Astrocyte (in vitro differentiated cells and primary cell): ENCODE measurements at regions not wholly inside any gene's neighbourhood (a gene's known extent, or its start where the extent isn't known, plus 50 kb on each side); places are given as distances from the start of the nearest gene placed in this dataset.

ENCODE experiments used
- DNase-seq: peaks from one replicate; pipeline ENCODE4 v3.0.0-alpha.2; 2010; ENCODE audit warnings: low read depth
- FAIRE-seq: peaks from 2 replicates; lab custom pipeline; 2011; peaks lifted over from hg19 to GRCh38; lab: Jason Lieb, UNC
- H2AFZ ChIP-seq: 2 replicates; pipeline ENCODE4 v1.6.0; 2012; ENCODE audit warnings: low read depth, low read length, inconsistent platforms
- H3K27ac ChIP-seq: 2 replicates; pipeline ENCODE4 v1.5.1; 2011; ENCODE audit warnings: low read depth, low read length, inconsistent platforms
- H3K27me3 ChIP-seq: 2 replicates; pipeline ENCODE4 v1.6.0; 2011; ENCODE audit warnings: low read length, inconsistent platforms; ENCODE audit not compliant: insufficient read depth
- H3K36me3 ChIP-seq: 2 replicates; pipeline ENCODE4 v1.5.1; 2011; ENCODE audit warnings: low read length, inconsistent platforms; ENCODE audit not compliant: insufficient read depth
- H3K4me1 ChIP-seq: 2 replicates; pipeline ENCODE4 v1.5.1; 2011; ENCODE audit warnings: low read length, inconsistent platforms; ENCODE audit not compliant: insufficient read depth
- H3K4me2 ChIP-seq: 2 replicates; pipeline ENCODE4 v1.6.0; 2012; ENCODE audit warnings: low read length, inconsistent platforms
- H3K4me3 ChIP-seq: 2 replicates; pipeline ENCODE4 v1.5.1; 2011; ENCODE audit warnings: low read depth, mild to moderate bottlenecking, low read length, inconsistent platforms; ENCODE audit not compliant: insufficient read depth
- H3K79me2 ChIP-seq: 2 replicates; pipeline ENCODE4 v1.6.0; 2012; ENCODE audit warnings: mild to moderate bottlenecking, low read length, inconsistent platforms; ENCODE audit not compliant: insufficient read depth
- H3K9ac ChIP-seq: 2 replicates; pipeline ENCODE4 v1.6.0; 2012; ENCODE audit warnings: mild to moderate bottlenecking, low read length, inconsistent platforms
- H3K9me3 ChIP-seq: 2 replicates; pipeline ENCODE4 v1.5.1; 2012; ENCODE audit warnings: low read depth, mild to moderate bottlenecking, low read length, inconsistent platforms; ENCODE audit not compliant: insufficient read depth
- H4K20me1 ChIP-seq: 2 replicates; pipeline ENCODE4 v1.6.0; 2012; ENCODE audit warnings: low read length, inconsistent platforms; ENCODE audit not compliant: insufficient read depth
- H3K27ac Mint-ChIP-seq: one replicate; pipeline ENCODE4 v1.8.0; 2021; ENCODE audit warnings: mild to moderate bottlenecking, mixed read lengths; ENCODE audit not compliant: unreplicated experiment
- H3K27me3 Mint-ChIP-seq: one replicate; pipeline ENCODE4 v1.8.0; 2021; ENCODE audit warnings: low read depth, mixed read lengths; ENCODE audit not compliant: unreplicated experiment
- H3K36me3 Mint-ChIP-seq: one replicate; pipeline ENCODE4 v1.8.0; 2021; ENCODE audit warnings: low read depth, mixed read lengths; ENCODE audit not compliant: unreplicated experiment
- H3K4me1 Mint-ChIP-seq: one replicate; pipeline ENCODE4 v1.8.0; 2021; ENCODE audit warnings: low read depth, mixed read lengths; ENCODE audit not compliant: unreplicated experiment
- H3K4me3 Mint-ChIP-seq: one replicate; pipeline ENCODE4 v1.8.0; 2021; ENCODE audit warnings: mild to moderate bottlenecking, moderate library complexity, mixed read lengths; ENCODE audit not compliant: unreplicated experiment
- H3K9me3 Mint-ChIP-seq: one replicate; pipeline ENCODE4 v1.8.0; 2021; ENCODE audit warnings: mild to moderate bottlenecking, mixed read lengths; ENCODE audit not compliant: unreplicated experiment
- EZH2 ChIP-seq: IDR thresholded peaks from 2 replicates; pipeline ENCODE4 v1.6.1; 2012; ENCODE audit warnings: mild to moderate bottlenecking, low read length, inconsistent platforms; ENCODE audit not compliant: insufficient read depth
- TF ChIP-seq, protein P1 (sequence below): IDR thresholded peaks from 2 replicates; pipeline ENCODE4 v1.5.1; 2011; ENCODE audit warnings: low read depth, mild to moderate bottlenecking, inconsistent platforms, low read length, moderate library complexity; ENCODE audit not compliant: insufficient read depth

DNA sequence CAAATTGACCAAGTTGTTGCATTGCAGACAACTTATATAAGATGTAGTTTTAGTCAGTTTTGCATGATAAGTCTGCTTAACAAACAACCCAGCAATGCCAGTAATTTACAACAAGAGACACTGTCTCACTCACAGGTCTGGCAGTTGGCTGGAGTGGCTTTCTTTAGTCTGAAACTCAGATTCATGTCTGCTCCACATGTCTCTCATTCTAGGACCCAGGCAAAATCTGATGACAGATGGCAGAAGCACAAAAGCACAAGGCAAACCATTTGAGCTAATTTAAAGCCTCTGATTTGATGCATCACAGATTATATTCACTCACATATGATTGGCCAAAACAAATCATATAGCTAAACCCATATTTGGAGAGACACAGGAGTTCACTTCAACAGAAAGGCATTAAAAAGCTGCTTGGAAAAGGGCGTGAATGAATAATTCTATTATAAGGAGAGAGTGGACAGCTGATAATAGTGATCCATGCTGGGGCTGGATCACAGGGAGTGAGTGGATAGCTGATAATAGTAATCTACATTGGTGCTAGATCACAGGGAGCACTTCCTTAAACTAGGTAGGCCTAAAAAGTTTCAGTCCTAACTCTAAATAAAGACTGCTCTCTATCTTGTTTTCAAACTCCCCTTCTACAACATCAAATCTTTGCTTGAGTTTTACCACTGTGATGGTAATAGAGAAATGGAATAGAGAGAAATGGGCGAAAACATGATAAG is 593.2 kb upstream of the ZNF804A start:
- Histone ChIP-seq H3K79me2 (no peaks in the 10 kb centered on the region), H3K27ac (peak overlapping the region; percentile 32), H3K9ac (no peak overlapping the region), H3K27me3 (no peaks in the 10 kb centered on the region), H3K4me3 (no peak overlapping the region), H3K4me1 (no peaks in the 10 kb centered on the region), H3K36me3 (no peaks in the 10 kb centered on the region), H2AFZ (no peak overlapping the region), H4K20me1 (no peaks in the 10 kb centered on the region), H3K4me2 (no peak overlapping the region), H3K9me3 (no peaks in the 10 kb centered on the region)
- FAIRE-seq (no peak), DNase-seq (no peak)
- no peaks in the 10 kb centered on the region for H3K36me3 Mint-ChIP-seq
- TF ChIP-seq, protein P1, sequence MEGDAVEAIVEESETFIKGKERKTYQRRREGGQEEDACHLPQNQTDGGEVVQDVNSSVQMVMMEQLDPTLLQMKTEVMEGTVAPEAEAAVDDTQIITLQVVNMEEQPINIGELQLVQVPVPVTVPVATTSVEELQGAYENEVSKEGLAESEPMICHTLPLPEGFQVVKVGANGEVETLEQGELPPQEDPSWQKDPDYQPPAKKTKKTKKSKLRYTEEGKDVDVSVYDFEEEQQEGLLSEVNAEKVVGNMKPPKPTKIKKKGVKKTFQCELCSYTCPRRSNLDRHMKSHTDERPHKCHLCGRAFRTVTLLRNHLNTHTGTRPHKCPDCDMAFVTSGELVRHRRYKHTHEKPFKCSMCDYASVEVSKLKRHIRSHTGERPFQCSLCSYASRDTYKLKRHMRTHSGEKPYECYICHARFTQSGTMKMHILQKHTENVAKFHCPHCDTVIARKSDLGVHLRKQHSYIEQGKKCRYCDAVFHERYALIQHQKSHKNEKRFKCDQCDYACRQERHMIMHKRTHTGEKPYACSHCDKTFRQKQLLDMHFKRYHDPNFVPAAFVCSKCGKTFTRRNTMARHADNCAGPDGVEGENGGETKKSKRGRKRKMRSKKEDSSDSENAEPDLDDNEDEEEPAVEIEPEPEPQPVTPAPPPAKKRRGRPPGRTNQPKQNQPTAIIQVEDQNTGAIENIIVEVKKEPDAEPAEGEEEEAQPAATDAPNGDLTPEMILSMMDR, result no peak
- no peak for TF ChIP-seq EZH2
- H3K4me3 Mint-ChIP-seq, result no peak overlapping the region
- H3K4me1 Mint-ChIP-seq, result peaks cover 14% of the 10 kb centered on the region
- no peaks in the 10 kb centered on the region for H3K27me3 Mint-ChIP-seq
- H3K9me3 Mint-ChIP-seq, result no peaks in the 10 kb centered on the region
- peak overlapping the region; percentile 38 for H3K27ac Mint-ChIP-seq

DNA sequence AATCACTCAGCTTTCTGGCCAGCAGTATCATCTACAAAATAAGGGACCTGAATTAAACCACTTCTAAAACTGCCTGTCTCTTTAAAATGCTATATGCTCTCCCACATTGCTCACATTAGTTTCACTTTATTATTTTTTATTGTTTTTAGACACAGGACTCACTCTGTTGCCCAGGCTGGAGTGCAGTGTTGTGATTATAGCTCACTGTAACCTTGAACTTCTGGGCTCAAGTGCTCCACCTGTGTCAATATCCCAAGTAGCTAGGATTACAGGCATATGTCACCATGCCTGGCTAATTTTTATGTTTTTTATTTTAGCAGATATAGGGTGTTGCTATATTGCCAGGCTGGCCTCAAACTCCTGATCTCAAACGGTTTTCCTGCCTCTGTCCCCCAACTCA is 591.3 kb upstream of the ZNF804A start:
- Histone ChIP-seq H3K27ac (no peak overlapping the region), H3K27me3 (no peaks in the 10 kb centered on the region), H3K4me1 (no peaks in the 10 kb centered on the region), H2AFZ (no peak overlapping the region), H3K9ac (no peak overlapping the region), H3K4me3 (no peak overlapping the region), H3K9me3 (no peaks in the 10 kb centered on the region), H3K79me2 (no peaks in the 10 kb centered on the region), H3K36me3 (no peaks in the 10 kb centered on the region), H3K4me2 (no peak overlapping the region), H4K20me1 (no peaks in the 10 kb centered on the region)
- Mint-ChIP-seq H3K36me3 (no peaks in the 10 kb centered on the region), H3K27ac (no peak overlapping the region), H3K9me3 (no peaks in the 10 kb centered on the region), H3K4me1 (peaks cover 14% of the 10 kb centered on the region), H3K27me3 (no peaks in the 10 kb centered on the region), H3K4me3 (no peak overlapping the region)
- no peak for FAIRE-seq
- no peak for DNase-seq
- TF ChIP-seq, protein P1, result no peak
- no peak for TF ChIP-seq EZH2

DNA sequence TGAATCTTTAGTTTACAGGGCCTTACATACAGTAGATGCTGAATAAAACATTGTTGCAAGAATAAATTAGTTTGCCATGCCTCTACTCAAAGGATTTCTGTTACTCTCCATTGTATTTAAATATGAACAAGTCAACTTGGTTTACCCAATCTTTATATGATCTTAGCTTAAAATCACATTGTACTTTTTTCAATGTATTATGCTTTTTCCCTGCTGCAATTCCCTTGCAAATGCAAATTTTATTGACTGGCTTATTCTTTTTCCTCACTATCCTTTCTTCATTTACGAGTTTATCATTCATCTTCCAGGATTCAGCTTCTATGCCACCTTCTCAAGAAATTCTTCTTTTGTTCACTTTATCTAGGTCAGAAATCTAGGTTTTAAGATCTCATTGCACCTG is 571.4 kb upstream of the ZNF804A start:
- Histone ChIP-seq H4K20me1 (no peaks in the 10 kb centered on the region), H3K4me2 (no peak overlapping the region), H3K27ac (no peak overlapping the region), H3K4me1 (no peaks in the 10 kb centered on the region), H3K36me3 (no peaks in the 10 kb centered on the region), H3K27me3 (no peaks in the 10 kb centered on the region), H3K79me2 (no peaks in the 10 kb centered on the region), H2AFZ (no peak overlapping the region), H3K9ac (no peak overlapping the region), H3K9me3 (no peaks in the 10 kb centered on the region), H3K4me3 (no peak overlapping the region)
- DNase-seq (no peak), FAIRE-seq (no peak)
- Mint-ChIP-seq H3K4me1 (no peaks in the 10 kb centered on the region), H3K4me3 (no peak overlapping the region), H3K27ac (no peak overlapping the region), H3K36me3 (no peaks in the 10 kb centered on the region), H3K27me3 (no peaks in the 10 kb centered on the region), H3K9me3 (no peaks in the 10 kb centered on the region)
- TF ChIP-seq EZH2, result no peak
